ENCODE measurements at regions not wholly inside any gene's neighbourhood (a gene's known extent, or its start where the extent isn't known, plus 50 kb on each side); places are given as distances from the start of the nearest gene placed in this dataset.

DNA sequence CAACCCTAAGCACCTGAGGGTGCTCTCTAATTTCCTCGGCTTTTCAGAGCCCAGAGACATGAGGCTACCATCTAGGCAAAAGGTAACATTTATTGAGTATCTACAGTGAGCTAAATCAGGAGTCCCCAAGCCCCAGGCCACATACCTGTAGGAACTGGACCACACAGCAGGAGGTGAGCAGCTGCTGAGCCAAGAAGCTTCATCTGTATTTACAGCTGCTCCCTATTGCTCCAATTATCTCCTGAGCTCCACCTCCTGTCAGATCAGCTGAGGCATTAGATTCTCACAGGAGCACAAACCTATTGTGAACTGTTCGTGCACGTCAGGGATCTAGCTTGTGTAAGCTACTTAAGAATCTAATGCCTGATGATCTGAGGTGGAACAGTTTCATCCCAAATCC lies 70.2 kb downstream of the RND3 start:
- no peak for DNase-seq (ENCODE audit: low read depth)

DNA sequence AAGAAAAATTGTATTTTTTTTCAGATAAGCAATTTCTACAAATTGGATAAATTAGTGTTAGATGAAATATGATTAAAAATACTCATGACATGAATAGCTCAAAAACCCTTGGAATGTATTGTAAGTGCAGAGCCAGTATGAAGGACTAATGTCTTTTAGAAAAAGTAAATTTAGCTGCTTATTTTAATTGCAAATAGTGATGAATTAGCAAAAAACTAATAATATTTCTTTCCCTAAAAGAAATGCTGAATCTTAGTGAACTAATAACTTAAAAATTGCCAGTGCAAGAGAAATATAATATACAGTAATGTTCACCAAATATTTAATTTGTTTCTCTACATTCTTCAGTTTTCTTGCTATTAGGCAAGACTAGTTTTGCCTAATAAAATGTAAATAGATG lies 72.4 kb downstream of the RND3 start:
- no peak for DNase-seq (ENCODE audit: low read depth)

DNA sequence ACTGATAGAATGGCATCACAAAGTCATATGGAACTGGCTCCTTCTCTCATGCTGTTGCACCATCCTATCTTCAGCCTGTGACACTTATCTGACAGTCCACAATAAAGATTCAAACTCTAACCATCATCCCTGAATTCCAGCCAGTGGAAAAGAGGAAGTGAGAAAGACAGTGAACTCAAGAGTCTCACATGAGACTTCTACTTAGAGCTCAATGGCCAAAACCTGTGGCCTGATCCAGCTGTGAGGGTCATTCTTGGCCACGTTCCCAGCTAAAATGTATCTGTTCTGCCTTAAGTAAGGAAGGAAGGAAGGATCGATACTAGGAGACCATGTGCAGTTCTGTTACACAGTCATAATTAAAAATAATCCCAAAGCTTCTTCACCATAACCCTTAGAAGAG lies 73.6 kb downstream of the RND3 start:
- DNase-seq (ENCODE audit: low read depth), result no peak

DNA sequence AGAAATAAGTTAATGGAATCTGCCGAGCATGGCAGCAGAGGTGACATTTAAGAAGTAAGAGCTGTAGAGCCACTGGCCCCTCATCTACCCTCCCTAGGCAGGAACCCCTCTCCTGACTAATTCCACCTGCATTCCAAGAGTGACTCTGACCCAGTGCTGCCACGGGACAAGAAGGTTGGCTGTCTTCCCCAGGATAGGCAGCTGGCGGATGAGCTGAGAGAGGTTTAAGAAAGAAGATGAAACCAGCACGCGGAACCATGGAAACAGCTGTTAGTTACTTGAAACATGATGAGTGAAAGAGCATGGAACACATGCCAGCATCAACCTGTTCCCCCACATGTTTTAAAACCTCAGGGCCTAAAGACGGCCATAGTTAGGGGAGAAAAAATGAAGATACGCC lies 74.1 kb downstream of the RND3 start:
- no peak for DNase-seq (ENCODE audit: low read depth)

DNA sequence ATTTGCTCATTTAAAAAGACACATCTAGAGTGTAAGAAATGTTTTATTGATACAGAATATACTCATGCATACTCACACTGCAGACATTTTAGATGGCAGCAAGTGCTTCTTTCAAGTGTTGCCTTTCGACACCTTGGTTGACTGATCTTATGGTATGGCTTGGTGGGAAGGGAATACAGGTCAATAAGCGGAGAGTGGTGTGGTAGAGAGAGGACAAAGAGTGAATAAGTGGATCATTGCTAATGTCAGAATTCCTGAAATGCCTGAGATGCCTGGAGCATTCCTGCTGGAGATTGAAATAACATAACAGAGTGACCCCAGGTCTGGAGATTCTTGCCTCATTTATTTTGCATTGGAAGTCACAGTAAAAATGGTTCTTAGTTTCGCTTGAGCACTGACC lies 76.7 kb downstream of the RND3 start:
- DNase-seq (ENCODE audit: low read depth), result peak; percentile 60

DNA sequence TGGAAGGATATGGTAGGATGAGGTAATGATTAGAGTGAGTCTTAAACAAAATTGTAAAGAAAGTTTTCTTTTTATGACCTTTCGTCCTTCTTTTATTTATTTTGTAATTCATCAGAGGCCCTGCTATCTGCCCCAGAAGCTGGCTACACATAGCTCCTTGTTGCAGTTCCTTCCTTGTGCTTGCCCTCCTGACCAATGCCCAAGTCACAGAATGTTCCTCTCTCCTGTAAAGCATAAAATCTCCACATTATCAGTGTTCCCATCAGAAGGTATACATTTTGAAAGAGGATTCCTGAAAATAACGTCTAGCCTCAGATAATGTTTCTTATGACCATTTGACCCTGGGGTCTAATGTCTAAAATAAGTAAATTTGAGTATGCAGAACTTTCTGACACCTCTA lies 78.3 kb downstream of the RND3 start:
- DNase-seq (ENCODE audit: low read depth), result no peak

DNA sequence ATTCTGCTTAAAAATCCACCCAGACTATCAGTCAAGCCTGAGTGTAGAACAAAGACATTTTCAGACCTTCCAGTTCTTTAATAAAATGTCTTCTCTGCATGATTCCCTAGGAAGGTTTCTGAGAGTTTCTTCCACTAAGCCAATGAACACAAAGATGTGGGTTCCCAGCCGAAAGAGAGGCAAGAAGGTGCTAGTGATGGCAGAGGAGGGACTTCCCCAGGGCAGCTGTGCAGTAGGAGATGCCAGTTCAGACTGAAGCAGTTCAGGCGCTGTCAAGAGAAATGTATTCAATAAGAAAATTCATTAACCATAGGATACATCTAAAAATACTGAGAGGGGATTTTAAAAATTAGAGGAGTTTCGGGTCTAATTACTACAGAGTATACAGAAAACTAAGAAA lies 83.3 kb downstream of the RND3 start:
- no peak for DNase-seq (ENCODE audit: low read depth)

DNA sequence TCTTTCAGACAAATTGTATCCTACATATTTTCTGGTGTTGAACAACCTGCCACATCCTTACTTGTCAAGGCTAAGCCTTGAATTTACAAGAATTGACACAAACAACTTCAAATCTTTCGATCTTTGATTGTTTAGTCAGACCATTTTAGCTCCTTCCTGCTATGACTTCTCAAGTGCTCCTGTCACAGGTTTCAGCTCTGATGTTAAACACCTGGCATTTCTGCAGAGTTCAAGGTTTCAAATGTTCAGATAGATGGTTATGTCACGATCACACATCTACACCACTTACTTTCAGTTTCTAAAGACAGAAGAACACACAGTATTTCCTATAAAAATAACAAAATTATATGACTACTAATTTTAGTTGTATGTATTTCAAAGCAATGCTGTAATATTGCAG lies 84.0 kb downstream of the RND3 start:
- DNase-seq (ENCODE audit: low read depth), result no peak

DNA sequence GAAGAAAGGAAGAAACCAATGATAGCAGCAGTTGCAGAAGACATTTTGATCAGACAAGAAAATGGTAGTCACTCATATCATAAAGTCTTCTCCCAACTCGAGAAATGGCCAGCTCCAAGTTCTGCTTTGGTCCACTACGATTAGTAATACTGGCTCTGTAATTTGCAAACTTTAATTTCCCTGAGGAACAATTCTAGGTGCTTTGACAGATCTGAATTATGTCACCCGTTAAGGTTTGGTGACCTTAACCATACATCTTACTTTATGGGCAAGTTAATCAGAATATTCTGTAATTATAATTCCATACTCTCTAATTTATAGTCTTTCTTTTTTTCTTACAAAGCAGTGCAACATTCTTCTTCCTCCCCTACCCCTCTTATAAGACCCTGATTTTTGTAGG lies 84.5 kb downstream of the RND3 start:
- DNase-seq (ENCODE audit: low read depth), result no peak

DNA sequence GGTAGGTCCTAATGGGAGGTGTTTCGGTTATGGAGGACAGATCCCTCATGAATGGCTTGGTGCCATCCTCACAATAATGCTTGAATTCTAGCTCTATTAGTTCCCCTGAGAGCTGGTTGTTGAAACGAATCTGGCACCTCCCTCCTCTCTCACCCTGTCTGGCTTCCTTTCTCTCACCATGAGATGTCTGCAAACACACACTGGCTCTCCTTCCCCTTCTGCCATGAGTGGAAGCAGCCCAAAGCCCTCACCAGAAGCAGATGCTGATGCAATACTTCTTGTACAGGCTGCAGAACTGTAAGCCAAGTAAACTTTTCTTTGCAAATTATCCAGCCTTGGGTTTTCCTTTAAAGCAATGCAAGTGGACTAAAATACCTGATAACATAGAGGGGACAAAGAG lies 86.6 kb downstream of the RND3 start:
- no peak for DNase-seq (ENCODE audit: low read depth)

DNA sequence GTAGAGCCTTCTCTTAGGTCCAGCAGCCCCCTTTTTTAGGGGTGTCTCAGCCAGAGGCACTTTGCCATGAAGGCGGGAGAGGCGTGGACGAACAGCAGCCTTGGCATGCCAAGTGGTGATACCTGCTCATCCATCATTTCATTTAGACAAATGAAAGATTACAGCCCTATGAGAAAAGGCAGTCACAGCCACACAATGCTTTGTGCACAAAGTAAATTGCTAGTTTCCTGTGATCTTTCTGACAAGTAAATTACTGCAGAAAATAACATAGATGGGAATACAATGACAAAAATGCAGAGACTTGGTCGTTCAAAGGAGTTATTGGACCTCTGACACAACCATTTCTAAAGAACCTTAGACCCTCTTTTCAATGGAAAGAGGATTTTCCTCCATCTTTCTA lies 94.9 kb downstream of the RND3 start:
- DNase-seq (ENCODE audit: low read depth), result no peak

DNA sequence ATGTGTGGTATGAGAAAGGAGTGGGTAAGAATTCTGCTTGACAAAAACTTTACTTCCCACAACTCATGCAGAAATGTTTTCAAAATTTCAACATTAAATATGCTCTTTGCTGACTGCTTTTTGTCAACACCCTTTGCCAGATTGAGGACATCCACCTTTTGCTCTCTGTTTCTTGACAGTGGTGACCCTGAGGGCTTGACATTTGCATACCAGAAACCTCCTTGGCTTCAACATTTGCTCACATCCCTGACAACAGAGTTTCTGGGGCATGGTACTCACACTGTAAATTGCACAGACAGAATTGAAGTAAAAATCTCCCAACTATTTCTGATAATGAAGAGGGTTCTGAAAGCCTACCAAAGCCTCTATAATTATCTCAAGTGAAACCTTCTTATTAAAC lies 95.7 kb downstream of the RND3 start:
- peak; percentile 8 for DNase-seq (ENCODE audit: low read depth)

DNA sequence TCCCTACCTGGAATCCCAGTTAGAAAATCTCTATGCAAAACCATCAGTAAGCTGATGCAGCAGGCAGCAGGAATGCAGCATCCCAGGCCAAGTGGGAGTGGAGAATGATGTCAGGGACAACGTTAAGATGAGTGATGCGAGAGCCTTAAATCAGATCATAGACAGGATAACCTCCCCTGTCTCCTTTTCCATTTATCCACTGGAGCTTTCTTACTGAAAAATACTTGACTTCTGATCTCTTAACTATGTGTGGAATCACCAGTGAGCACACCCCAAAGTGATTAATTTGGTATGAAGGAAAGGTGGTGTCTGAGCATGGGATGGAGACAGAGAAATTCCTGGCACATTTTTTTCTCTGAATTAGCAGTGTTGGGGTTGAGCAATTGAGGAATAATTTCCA lies 98.0 kb downstream of the RND3 start:
- DNase-seq (ENCODE audit: low read depth), result peak; percentile 51

DNA sequence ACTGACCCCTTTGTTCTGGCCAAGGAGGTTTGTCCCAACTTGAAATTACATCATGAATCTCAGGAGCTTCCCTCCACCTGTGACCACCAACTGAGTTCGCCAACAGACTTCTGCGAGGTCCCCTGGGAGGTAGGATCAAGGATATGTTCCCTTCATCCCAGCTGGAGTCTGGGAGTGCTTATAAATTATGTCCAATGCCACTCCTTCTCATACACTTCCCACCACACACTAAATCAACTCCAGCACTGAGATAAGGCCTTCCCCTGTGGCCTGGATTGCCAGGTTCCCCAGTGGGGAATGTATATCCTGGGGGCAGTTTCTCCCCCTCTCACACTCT lies 99.2 kb downstream of the RND3 start:
- DNase-seq (ENCODE audit: low read depth), result peak; percentile 63

DNA sequence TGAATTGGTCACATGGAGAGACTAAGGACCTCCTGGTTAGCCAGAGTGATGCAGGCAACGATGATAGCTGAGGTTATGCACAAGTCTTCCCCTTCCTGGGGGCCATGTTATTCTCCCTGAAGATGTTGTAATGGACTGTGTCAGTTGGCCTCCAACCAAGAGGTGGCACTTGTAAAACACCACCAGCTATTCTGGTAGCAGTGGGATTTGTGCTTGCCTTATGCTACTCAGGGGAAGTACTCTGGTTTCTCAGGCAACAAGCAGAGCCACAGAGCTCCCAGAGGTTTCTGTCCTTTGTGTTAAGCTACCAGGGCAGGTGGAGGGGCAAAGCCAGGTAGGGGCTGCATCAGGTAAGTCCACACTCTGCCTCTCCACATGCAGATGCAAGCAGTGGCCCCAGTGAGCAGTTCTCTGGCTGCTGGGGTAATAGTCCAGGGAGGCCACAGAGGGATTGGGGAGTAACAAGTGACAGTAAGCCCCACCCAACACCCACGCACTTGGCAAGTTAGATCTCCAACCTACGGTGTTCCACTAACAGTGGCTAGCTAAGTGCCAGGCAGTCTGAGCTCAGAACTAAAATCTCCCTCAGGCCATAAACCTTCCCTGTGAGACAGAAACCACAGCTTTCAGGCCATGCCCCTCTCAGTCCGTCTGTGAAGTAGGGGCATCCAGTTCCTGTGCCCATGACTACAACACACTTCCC lies 99.7 kb downstream of the RND3 start:
- peak; percentile 37 for DNase-seq (ENCODE audit: low read depth)

DNA sequence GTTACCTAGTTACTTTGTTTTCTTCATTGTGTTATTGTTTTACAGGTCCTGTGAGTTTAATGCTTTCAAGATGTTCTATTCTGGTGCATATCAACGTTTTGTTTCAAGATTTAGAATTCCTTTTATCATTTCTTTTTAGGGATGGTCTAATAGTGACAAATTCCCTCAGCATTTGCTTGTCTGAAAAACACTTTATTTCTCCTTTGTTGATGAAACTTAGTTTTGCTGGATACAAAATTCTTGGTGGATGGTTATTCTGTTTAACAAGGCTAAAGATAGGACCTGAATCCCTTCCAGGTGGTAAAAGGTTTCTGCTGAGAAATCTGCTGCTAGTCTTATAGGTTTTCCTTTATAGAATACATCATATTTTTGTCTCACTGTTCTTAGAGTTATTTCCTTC lies 102.3 kb downstream of the RND3 start:
- no peak for DNase-seq (ENCODE audit: low read depth)

DNA sequence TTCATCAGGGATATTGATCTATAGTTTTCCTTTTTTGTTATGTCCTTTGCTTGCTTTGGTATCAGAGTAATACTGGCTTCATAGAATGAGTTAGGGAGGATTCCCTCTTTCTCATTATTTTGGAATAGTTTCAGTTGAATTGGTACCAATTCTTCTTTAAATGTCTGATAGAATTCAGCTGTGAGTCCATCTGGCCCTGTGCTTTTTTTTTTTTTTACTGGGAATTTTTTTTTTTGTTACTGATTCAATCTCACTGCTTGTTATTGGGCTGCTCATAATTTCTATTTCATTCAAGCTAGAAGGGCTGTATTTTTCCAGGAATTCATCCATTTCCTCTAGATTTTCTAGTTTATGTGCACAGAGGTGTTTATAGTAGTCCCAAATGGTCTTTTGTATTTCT lies 103.9 kb downstream of the RND3 start:
- no peak for DNase-seq (ENCODE audit: low read depth)

DNA sequence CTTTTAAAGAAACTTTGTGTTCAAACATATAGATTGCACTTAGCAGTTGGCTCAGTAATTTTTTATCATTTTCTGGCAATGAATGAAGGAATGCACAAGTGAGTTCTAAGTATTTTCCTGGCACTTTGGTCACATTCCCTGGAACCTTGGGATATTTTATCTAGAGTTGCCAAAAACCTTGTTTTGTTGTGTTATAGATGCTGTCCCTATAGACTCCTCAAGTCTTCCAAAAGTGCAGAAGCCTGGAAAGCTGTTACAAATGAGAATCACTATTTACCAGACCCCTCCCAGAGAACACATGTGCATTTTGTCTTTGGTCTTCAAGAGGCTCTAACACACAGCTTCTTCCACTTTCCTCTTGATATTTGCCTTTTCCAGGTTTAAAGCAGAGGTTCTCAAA lies 108.3 kb downstream of the RND3 start:
- DNase-seq (ENCODE audit: low read depth), result no peak

DNA sequence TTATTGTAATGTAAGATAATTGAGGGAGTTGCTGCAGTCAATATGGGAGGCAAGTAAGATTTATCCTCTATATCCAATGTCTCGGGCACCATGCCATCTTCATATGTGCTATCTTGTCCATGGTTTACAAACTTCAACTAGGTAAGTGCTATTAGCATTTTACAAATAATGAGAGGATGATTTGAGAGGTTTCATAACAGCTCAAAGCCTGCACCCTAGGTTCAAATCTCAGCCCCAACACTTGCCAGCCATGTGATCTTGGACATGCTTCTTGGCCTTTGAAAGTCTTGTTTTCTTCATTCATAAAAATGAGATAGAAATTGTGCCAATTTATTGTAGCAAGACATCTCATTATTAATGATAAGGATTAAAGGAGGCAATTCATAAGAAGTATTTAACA lies 108.8 kb downstream of the RND3 start:
- DNase-seq (ENCODE audit: low read depth), result no peak

DNA sequence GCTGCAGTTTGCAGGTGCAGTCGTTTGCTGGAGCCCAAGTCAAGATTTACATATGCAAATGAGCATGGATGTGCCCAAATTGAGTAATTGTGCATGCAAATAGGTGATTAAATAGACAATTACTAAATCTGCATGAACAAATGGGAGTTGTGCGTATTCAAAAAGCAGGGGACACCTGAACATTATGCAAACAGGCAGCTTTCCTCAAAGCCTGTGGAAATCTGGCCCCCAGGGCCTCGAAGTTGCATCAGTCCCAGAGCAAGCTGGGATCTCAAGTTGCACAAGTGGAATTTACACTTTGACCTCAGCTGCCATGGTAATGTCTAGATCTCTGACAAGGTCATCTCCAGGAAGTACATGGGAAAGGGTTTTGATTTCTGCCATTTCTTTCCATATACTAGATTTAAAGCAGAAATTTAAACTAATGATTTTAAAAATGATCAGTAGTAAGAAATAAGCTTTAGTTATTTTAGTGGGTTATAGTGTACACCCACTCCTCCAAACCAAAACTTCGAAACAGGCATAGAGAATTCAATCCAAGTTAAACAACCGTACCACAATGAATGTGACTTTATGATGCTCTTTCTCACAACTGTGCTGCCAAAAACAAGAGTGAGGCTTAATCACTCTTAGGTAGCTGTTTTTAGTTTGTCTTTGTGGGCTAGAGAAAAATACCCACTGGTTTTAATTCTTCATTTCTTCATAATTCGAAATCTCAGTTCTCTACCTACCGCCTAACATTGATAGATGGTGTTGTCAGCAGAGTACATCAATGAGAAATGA lies 110.7 kb downstream of the RND3 start:
- DNase-seq (ENCODE audit: low read depth), result peak; percentile 61

DNA sequence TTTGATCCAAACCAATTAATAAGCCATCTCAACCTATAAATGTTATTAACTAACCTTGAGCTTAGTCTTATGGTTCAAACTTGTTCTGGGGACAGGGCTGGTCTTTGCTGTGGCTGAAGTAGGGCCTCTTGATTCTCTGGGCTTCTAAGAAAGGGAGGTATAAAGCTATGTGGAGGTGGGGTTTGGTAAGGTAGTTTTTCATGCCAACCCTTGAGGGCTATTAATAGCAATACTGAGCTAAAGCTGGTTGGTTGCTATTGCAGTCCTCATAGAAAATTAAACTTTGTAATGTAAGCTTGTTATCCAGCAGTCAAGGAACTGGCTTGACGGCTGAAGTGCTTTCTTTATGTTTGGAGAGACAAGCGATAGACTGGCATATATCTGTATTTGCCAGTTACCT lies 112.1 kb downstream of the RND3 start:
- no peak for DNase-seq (ENCODE audit: low read depth)

DNA sequence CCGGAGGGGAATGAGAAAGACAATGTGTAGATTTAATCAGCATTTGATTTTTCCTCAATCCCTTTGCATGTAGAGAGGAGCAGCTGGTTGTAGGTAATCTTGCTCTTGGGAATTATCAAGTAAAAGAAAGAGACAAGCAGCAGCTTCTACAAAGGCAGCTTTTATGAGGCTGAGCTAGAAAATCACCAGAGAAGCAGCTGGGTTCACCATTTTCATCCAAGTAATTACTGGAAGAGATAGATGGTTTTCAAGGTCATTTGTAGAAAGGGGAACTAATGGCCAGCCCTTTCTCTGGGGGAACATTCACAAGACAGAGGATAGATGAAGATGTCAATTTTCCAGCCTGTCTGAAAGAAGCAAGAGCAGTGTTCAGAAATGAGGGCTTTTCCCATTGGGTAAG lies 113.0 kb downstream of the RND3 start:
- no peak for DNase-seq (ENCODE audit: low read depth)

DNA sequence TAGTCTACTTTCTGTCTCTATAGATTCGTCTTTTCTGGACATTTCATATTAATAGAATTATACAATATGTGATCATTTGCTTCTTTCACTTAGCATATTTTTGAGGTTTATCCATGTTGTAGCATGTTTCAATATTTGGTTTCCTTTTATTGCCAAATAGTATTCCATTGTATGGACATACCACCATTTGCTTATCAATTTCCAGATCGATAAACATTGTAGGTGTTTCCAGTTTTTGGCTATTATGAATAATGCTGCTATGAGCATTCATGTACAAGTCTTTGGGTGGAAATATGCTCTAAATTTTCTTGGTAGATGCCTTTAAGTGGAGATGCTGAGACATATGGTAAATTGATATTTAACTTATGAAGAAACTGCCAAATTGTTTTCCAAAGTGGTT lies 114.1 kb downstream of the RND3 start:
- no peak for DNase-seq (ENCODE audit: low read depth)

All from amniotic epithelial cell (primary cell).